Lung (tissue), 11 donors: ENCODE measurements at regions not wholly inside any gene's neighbourhood (a gene's known extent, or its start where the extent isn't known, plus 50 kb on each side); places are given as distances from the start of the nearest gene placed in this dataset.

Source experiments
- ATAC-seq: fragments of 200-7000 bp; cut with Tn5 transposase; one replicate; pipeline ENCODE4 v1.9.1; 2020; ENCODE audit warnings: moderate number of reproducible peaks; ENCODE audit not compliant: insufficient read depth, low FRiP score
- DNase-seq, 3 donors: peaks; one replicate each; pipeline ENCODE4 v3.0.0-alpha.2; 2013 to 2017
- H3K27ac ChIP-seq, 2 donors: one replicate each; pipeline ENCODE4 v1.5.1; 2013; ENCODE audit warnings: mild to moderate bottlenecking in 2 of 2, moderate library complexity in 2 of 2, control low read depth in 1 of 2, inconsistent platforms in 1 of 2, low read depth in 1 of 2, low read length in 1 of 2
- H3K27me3 ChIP-seq, 3 donors: one replicate each; pipeline ENCODE4 v1.5.1; 2013; ENCODE audit warnings: low read length in 2 of 3; ENCODE audit not compliant: control insufficient read depth in 3 of 3, insufficient read depth in 3 of 3
- H3K36me3 ChIP-seq, 4 donors: one replicate each; pipeline ENCODE4 v1.5.1; 2013; ENCODE audit warnings: low read length in 4 of 4, mild to moderate bottlenecking in 1 of 4, moderate library complexity in 1 of 4; ENCODE audit not compliant: control insufficient read depth in 4 of 4, insufficient read depth in 4 of 4
- H3K4me1 ChIP-seq, 5 donors: one replicate each; pipeline ENCODE4 v1.5.1; 2013; ENCODE audit warnings: low read length in 5 of 5, mild to moderate bottlenecking in 2 of 5, moderate library complexity in 1 of 5; ENCODE audit not compliant: control insufficient read depth in 5 of 5, insufficient read depth in 5 of 5
- H3K4me3 ChIP-seq: one replicate; pipeline ENCODE4 v1.5.1; 2013; ENCODE audit warnings: mild to moderate bottlenecking, control low read depth, moderate library complexity
- H3K9ac ChIP-seq, 2 donors: one replicate each; pipeline ENCODE4 v1.5.1; 2013; ENCODE audit warnings: low read length in 2 of 2, control low read depth in 1 of 2; ENCODE audit not compliant: insufficient read depth in 1 of 2
- H3K9me3 ChIP-seq, 4 donors: one replicate each; pipeline ENCODE4 v1.5.1; 2013; ENCODE audit warnings: low read length in 3 of 4, mild to moderate bottlenecking in 1 of 4, moderate library complexity in 1 of 4; ENCODE audit not compliant: control insufficient read depth in 4 of 4, insufficient read depth in 3 of 4
- WGBS, 2 donors: extraction: QIAGEN DNeasy Blood & Tissue Kit; methylation state at CpG; one replicate each; pipeline ENCODE4 v1.1.7; 2013; 5-methylcytosine and 5-hydroxymethylcytosine counted together
- TF ChIP-seq, protein P1 (sequence below): IDR thresholded peaks from 2 replicates; pipeline ENCODE4 v1.5.1; 2012; ENCODE audit warnings: mild to moderate bottlenecking; ENCODE audit errors: control extremely low read depth, extremely low read depth
- donor health status: control.
- donor health status: control.
- donor health status: Bipolar disorder and iron deficiency.
- donor health status: healthy.
- donor health status: DM: yes; HTN: yes; CAD: no.

DNA sequence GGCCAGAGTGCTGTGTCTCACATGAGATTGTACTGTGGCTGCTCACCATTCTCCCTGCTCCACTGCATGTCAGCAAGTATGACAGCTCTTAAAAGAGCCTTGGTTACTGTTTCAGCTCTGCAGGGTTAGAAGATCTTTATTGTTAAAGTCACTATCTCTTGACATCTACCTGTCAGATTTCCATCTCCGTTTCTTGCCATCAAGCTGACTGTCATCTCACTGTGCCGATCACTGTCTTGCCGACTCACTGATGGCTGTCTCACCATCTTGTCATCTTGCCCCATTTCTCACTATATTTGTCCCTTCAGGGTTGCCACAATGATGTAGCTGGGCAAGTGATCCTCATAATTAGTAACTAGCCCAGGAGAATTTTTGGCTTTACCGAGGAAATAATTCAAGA is 800.9 kb upstream of the CDH7 start:
- WGBS, 2 donors: 95 to 96% methylated on average over 4 of the region's 4 CpGs
- H3K9me3 ChIP-seq: peaks cover 0 to 6% (median under 1%) of the 10 kb centered on the region in 4 donors
- no peaks in the 10 kb centered on the region for H3K27me3 ChIP-seq
- H3K4me3 ChIP-seq: no peak overlapping the region
- no peaks in the 10 kb centered on the region for H3K36me3 ChIP-seq
- TF ChIP-seq, protein P1, sequence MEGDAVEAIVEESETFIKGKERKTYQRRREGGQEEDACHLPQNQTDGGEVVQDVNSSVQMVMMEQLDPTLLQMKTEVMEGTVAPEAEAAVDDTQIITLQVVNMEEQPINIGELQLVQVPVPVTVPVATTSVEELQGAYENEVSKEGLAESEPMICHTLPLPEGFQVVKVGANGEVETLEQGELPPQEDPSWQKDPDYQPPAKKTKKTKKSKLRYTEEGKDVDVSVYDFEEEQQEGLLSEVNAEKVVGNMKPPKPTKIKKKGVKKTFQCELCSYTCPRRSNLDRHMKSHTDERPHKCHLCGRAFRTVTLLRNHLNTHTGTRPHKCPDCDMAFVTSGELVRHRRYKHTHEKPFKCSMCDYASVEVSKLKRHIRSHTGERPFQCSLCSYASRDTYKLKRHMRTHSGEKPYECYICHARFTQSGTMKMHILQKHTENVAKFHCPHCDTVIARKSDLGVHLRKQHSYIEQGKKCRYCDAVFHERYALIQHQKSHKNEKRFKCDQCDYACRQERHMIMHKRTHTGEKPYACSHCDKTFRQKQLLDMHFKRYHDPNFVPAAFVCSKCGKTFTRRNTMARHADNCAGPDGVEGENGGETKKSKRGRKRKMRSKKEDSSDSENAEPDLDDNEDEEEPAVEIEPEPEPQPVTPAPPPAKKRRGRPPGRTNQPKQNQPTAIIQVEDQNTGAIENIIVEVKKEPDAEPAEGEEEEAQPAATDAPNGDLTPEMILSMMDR: no peak
- no peak overlapping the region for H3K9ac ChIP-seq
- no peak overlapping the region for H3K27ac ChIP-seq
- no peaks in the 10 kb centered on the region for H3K4me1 ChIP-seq
- no peak for DNase-seq
- no peak for ATAC-seq

DNA sequence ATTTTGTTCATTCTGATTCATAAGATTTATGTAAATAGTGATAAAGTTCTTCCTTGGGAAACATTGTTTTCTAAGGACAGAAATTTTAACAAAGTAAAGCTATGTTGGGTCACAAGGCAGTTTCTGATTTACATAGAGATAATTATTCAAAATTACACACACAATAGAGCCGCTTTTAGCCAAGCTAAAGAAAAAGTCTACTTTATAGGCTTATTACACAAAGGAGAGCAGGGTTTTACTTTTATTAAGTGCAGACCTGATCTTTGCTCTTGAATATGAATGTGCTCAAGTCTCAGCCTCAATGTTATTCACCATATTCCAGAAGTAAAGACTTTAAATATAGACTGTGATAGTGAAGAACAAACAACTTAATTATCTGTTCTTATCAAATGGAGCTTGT is 787.8 kb upstream of the LINC00305 start:
- 81 to 83% methylated on average over 1 of the region's 1 CpG for WGBS, 2 donors
- no peak overlapping the region for H3K9ac ChIP-seq
- TF ChIP-seq, protein P1: no peak

GRCh38 chr18:64929036-64929435 is 780.1 kb upstream of the LINC00305 start:
- Histone ChIP-seq H3K4me1 (no peaks in the 10 kb centered on the region), H3K4me3 (no peak overlapping the region), H3K9me3 (no peaks in the 10 kb centered on the region), H3K9ac (no peak overlapping the region), H3K27ac (no peak overlapping the region), H3K27me3 (no peaks in the 10 kb centered on the region), H3K36me3 (no peaks in the 10 kb centered on the region)
- TF ChIP-seq, protein P1: no peak
- 83 to 93% methylated on average over 5 of the region's 5 CpGs for WGBS, 2 donors
- DNase-seq (no peak), ATAC-seq (no peak)

More for the DNA sequence above, 787.8 kb upstream of the LINC00305 start:
- no peak for ATAC-seq
- H3K27ac ChIP-seq: no peak overlapping the region
- DNase-seq: no peak
- H3K4me3 ChIP-seq: no peak overlapping the region
- H3K36me3 ChIP-seq: no peaks in the 10 kb centered on the region
- no peaks in the 10 kb centered on the region for H3K27me3 ChIP-seq
- no peaks in the 10 kb centered on the region for H3K4me1 ChIP-seq
- H3K9me3 ChIP-seq: no peaks in the 10 kb centered on the region

GRCh38 chr18:64919971-64920570 is 771.2 kb upstream of the LINC00305 start:
- DNase-seq (no peak), ATAC-seq (no peak)
- Histone ChIP-seq H3K27me3 (no peaks in the 10 kb centered on the region), H3K4me1 (peaks cover 0 to 3% (median 0%) of the 10 kb centered on the region in 5 donors), H3K9ac (no peak overlapping the region), H3K27ac (no peak overlapping the region), H3K36me3 (no peaks in the 10 kb centered on the region), H3K9me3 (peaks cover 0 to 2% (median 0%) of the 10 kb centered on the region in 4 donors), H3K4me3 (no peak overlapping the region)
- 70 to 79% methylated on average over 1 of the region's 1 CpG for WGBS, 2 donors
- TF ChIP-seq, protein P1: no peak
